ENCODE measurements at regions not wholly inside any gene's neighbourhood (a gene's known extent, or its start where the extent isn't known, plus 50 kb on each side); places are given as distances from the start of the nearest gene placed in this dataset.

DNA sequence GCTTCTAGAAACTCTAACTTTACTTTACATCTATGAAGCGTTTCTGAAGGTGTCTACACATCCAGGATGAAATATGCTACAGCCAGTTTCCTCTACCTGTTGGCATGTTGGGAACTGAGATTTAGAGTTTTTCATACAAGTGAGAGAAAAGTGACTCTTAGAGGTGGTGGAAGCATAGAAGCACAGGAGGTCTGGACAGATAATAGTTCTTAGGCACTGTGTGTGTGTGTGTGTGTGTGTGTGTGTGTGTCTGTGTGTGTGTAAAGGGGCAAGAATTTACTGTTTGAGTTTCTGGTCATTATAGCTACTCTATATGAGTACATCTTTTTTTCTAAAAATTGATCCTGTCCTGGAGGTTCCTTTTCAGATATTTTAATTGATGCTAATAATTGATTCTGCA is 110.7 kb upstream of the MTPN start:
- no peak overlapping the region for H3K4me3 ChIP-seq (replicated peaks in 1 of 3; ENCODE audit: insufficient read depth in 1 of 3, low read depth in 1 of 3, low read length in 3 of 3)
- no peak overlapping the region for H3K4me2 ChIP-seq (ENCODE audit: insufficient read depth, low read length)
- FAIRE-seq = no peak
- H3K79me2 ChIP-seq (ENCODE audit: control insufficient read depth, insufficient read depth, low read length) = no peaks in the 10 kb centered on the region
- no peak for TF ChIP-seq EZH2 (IDR thresholded peaks at IDR 0.05; ENCODE audit: borderline replicate concordance, low read depth, low read length, severe bottlenecking)
- TF ChIP-seq POLR2A (IDR thresholded peaks at IDR 0.05; ENCODE audit: low read depth, low read length) = no peak
- no peak for TF ChIP-seq JUN (IDR thresholded peaks at IDR 0.05; ENCODE audit: borderline replicate concordance, insufficient read depth, insufficient read length, low read depth)
- TF ChIP-seq POLR2AphosphoS5 (IDR thresholded peaks at IDR 0.05; ENCODE audit: insufficient read depth, low read depth, low read length) = no peak
- no peak for TF ChIP-seq MAX (IDR thresholded peaks at IDR 0.05; ENCODE audit: insufficient read depth, insufficient read length)
- TF ChIP-seq MYC (IDR thresholded peaks at IDR 0.05; ENCODE audit: low read depth, low read length) = no peak
- TF ChIP-seq FOS (IDR thresholded peaks at IDR 0.05; ENCODE audit: borderline replicate concordance, insufficient read depth, low read length) = no peak
- no peak for TF ChIP-seq GATA2 (IDR thresholded peaks at IDR 0.05; ENCODE audit: insufficient read depth, insufficient read length, low read depth, low read length)
- no peak for TF ChIP-seq CTCF (IDR thresholded peaks at IDR 0.05; ENCODE audit: extremely low read depth in 1 of 2, insufficient read depth in 1 of 2, low read depth in 1 of 2, low read length in 2 of 2)
- no peaks in the 10 kb centered on the region for H3K36me3 ChIP-seq (ENCODE audit: control insufficient read depth in 2 of 2, extremely low read depth in 1 of 2, insufficient read depth in 2 of 2, low read length in 2 of 2)
- no peak overlapping the region for H2AFZ ChIP-seq (ENCODE audit: low read depth, low read length)
- H3K9ac ChIP-seq (replicated peaks; ENCODE audit: extremely low read depth, insufficient read depth, low read length) = no peak overlapping the region
- ChIA-PET POLR2A (no interaction called here), CTCF (no interaction called here)
- H3K9me1 ChIP-seq (replicated peaks; ENCODE audit: control insufficient read depth, extremely low read depth, insufficient read depth, low read length) = no peaks in the 10 kb centered on the region
- H3K9me3 ChIP-seq (replicated peaks; ENCODE audit: control insufficient read depth, insufficient read depth, low read length) = no peaks in the 10 kb centered on the region
- H4K20me1 ChIP-seq (replicated peaks; ENCODE audit: control insufficient read depth, extremely low read depth, insufficient read depth, low read length) = no peaks in the 10 kb centered on the region
- no peak for DNase-seq (ENCODE audit: low read depth, low spot score)
- H3K27ac ChIP-seq (ENCODE audit: insufficient read depth, low read depth, low read length) = no peak overlapping the region
- intact Hi-C loops (cut with micrococcal nuclease) = no loop called here
- no peaks in the 10 kb centered on the region for H3K27me3 ChIP-seq (ENCODE audit: control insufficient read depth in 2 of 2, insufficient read depth in 2 of 2, low read length in 2 of 2)
- dilution Hi-C loops (cut with MboI; ENCODE audit: extremely low pct_ligation_motif_present, low sequenced_read_pairs) = no loop called here
- no TSS peak for BruUV-seq (replicated peaks)
- no peaks in the 10 kb centered on the region for H3K4me1 ChIP-seq (ENCODE audit: control insufficient read depth, extremely low read depth, insufficient read depth, low read length)

Data from endothelial cell of umbilical vein (primary cell).